ENCODE measurements at regions not wholly inside any gene's neighbourhood (a gene's known extent, or its start where the extent isn't known, plus 50 kb on each side); places are given as distances from the start of the nearest gene placed in this dataset.

- no peak for TF ChIP-seq EZH2 (optimal IDR thresholded peaks at IDR 0.05; ENCODE audit: low read depth, low read length)
- no peak for TF ChIP-seq CTCF (IDR thresholded peaks at IDR 0.05; ENCODE audit: low read length)
Measured at GRCh38 chr4:181502611-181503010, 740.6 kb upstream of the TENM3 start.

All from MM.1S (cell line).